ENCODE measurements at regions not wholly inside any gene's neighbourhood (a gene's known extent, or its start where the extent isn't known, plus 50 kb on each side); places are given as distances from the start of the nearest gene placed in this dataset.
A peak's percentile ranks its signal among the peaks of the same experiment; 100 is the strongest.
"Not testable (repeated sequence)": the region's sequence is repeated elsewhere in the genome, so short reads cannot be mapped to it uniquely, and the experiment has no call there.

GRCh38 chr1:45258059-45258650 is 51.8 kb upstream of the ZSWIM5 start:
- DNase-seq (ENCODE audit: low spot score) = no peak

- DNase-seq (ENCODE audit: low spot score) = no peak
Measured at GRCh38 chr1:45259053-45259452, 52.6 kb upstream of the ZSWIM5 start.

GRCh38 chr1:45260244-45260643 is 53.8 kb upstream of the ZSWIM5 start:
- no peak for DNase-seq (ENCODE audit: low spot score)

- DNase-seq (ENCODE audit: low spot score) = no peak
Measured at GRCh38 chr1:45263132-45263531, 56.7 kb upstream of the ZSWIM5 start.

DNA sequence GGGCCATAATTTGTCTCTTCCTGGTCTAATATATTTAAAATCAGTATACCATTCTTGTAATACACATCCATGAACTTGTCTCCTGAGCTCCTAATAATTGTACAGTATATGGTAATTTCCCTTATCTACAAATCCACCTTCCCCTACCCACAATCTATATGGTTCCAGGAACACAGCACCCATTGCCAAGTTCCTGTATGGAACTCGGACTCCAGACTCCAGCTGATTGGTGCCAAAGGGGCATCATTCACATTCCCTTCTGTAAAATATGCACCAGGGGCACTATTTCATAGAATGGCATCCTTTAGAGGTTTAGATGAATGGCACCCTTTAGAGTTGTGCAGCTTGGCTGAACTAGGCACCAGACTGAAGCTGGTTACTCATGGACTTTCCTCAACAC is 58.8 kb upstream of the ZSWIM5 start:
- DNase-seq (ENCODE audit: low spot score) = no peak

DNA sequence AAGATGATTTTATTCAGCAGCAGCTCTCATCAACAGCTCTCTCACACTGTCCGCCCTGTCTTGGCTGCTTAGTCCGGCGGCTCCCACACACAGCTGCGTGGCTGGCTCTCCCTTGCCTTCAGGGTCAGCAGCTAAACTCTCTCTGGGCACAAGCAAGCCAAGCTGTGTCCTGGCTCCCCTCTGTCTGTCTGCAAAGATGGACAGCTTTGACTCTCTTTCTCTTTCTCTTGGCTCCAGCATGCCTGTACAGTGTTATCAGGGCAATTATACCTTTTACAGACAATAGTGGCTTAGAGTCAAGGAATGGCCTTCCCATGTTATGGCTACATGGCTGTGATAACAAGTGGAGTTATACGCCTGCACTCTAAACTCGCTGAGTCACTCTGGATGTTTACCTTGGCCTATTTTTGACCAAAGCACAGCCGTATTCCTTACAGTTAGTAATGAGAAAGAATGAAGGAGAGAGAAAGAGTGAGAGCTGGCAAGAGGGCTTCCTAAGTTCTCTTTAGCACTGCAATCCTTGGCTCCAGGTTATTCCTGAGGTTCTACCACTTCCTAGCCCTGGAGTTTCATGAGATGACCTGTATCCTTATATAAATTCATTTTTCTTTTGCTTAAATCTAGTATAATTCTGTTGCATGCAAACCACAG is 59.9 kb upstream of the ZSWIM5 start:
- no peak for DNase-seq (ENCODE audit: low spot score)

- DNase-seq (ENCODE audit: low spot score) = not testable (repeated sequence)
Measured at GRCh38 chr1:45268310-45268709, 58.4 kb upstream of the HPDL start.

- not testable (repeated sequence) for DNase-seq (ENCODE audit: low spot score)
Measured at GRCh38 chr1:45272267-45272666, 54.4 kb upstream of the HPDL start.

DNA sequence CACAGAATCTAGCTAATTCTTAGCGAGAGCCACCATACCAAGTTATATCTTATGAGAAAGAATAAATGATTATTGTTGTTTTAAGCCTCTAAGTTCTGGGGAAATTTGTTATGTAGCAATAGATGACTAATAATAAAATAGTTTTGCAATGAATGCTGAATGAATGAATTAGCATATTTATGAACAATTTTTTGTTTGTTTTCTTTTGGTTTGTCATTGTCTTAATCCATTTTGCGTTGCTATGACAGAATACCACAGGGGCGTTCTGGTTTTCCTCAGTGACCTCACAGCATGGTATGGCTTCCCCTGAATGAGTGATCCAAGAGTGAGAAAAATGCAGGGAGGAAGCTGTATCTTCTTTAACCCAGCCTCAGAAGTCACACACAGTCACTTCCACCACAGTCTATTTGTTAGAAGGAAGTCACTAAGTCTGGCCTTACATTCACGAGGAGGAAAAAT is 53.8 kb upstream of the HPDL start:
- DNase-seq (ENCODE audit: low spot score) = peak; percentile 38

GRCh38 chr1:45275054-45275453 is 51.6 kb upstream of the HPDL start:
- DNase-seq (ENCODE audit: low spot score) = no peak
